ENCODE measurements at regions not wholly inside any gene's neighbourhood (a gene's known extent, or its start where the extent isn't known, plus 50 kb on each side); places are given as distances from the start of the nearest gene placed in this dataset.

GRCh38 chr10:8445353-8445752 lies 390.9 kb downstream of the GATA3 start:
- Histone ChIP-seq H2BK15ac (ENCODE audit: low read depth, low read length) (no peak overlapping the region), H3K27ac (ENCODE audit: insufficient read depth, low read length) (no peak overlapping the region), H2AFZ (replicated peaks; ENCODE audit: low read length, poor library complexity) (no peak overlapping the region), H3K4me2 (ENCODE audit: low read depth, low read length) (no peak overlapping the region), H3K9me3 (ENCODE audit: control insufficient read depth, insufficient read depth, low read length) (peaks cover 14% of the 10 kb centered on the region), H3K23ac (ENCODE audit: low read depth, low read length) (no peak overlapping the region), H2AK5ac (ENCODE audit: low read depth, low read length) (no peak overlapping the region), H3K4me3 (ENCODE audit: insufficient read depth, low read depth, low read length) (no peak overlapping the region), H3K9ac (ENCODE audit: low read depth, low read length) (no peak overlapping the region), H3K79me1 (ENCODE audit: low read depth in 1 of 2, low read length in 2 of 2) (no peaks in the 10 kb centered on the region), H4K5ac (ENCODE audit: low read depth, low read length) (no peak overlapping the region), H2BK20ac (ENCODE audit: low read depth, low read length) (no peak overlapping the region), H4K20me1 (ENCODE audit: insufficient read depth, low read length) (no peaks in the 10 kb centered on the region), H4K91ac (ENCODE audit: insufficient read depth, low read depth, low read length) (no peak overlapping the region), H4K8ac (ENCODE audit: low read depth in 2 of 2, low read length in 2 of 2) (no peak overlapping the region), H3K4me1 (ENCODE audit: control insufficient read depth, insufficient read depth, low read length) (no peaks in the 10 kb centered on the region), H2BK120ac (ENCODE audit: low read depth, low read length) (no peak overlapping the region), H3K36me3 (ENCODE audit: control insufficient read depth, insufficient read depth, low read length) (no peaks in the 10 kb centered on the region), H3K9me1 (ENCODE audit: insufficient read depth, low read length) (no peaks in the 10 kb centered on the region), H3K4ac (ENCODE audit: low read depth, low read length) (no peak overlapping the region), H2BK5ac (ENCODE audit: low read depth, low read length, poor library complexity, severe bottlenecking) (no peak overlapping the region), H3K56ac (ENCODE audit: extremely low read depth, insufficient read depth, low read length) (no peak overlapping the region), H3K27me3 (ENCODE audit: control insufficient read depth, insufficient read depth, low read length) (no peaks in the 10 kb centered on the region), H2AK9ac (replicated peaks; ENCODE audit: low read depth, low read length, poor library complexity) (no peak overlapping the region), H3K18ac (ENCODE audit: low read depth, low read length) (no peak overlapping the region), H3K14ac (replicated peaks; ENCODE audit: low read depth, low read length) (no peak overlapping the region)
- dilution Hi-C loops (cut with HindIII; ENCODE audit: low sequenced_read_pairs, unreplicated experiment) (no loop called here), in situ Hi-C loops (cut with MboI; ENCODE audit: low sequenced_read_pairs) (no loop called here), intact Hi-C loops (cut with micrococcal nuclease) (no loop called here)
- BruUV-seq (replicated peaks): no TSS peak
- TF ChIP-seq RFX5 (IDR thresholded peaks at IDR 0.05; ENCODE audit: low read depth, low read length) (no peak), NFE2L2 (IDR thresholded peaks at IDR 0.05; ENCODE audit: low read depth, low read length) (no peak), RCOR1 (IDR thresholded peaks at IDR 0.05; ENCODE audit: insufficient replicate concordance, low read length) (no peak), MAFK (IDR thresholded peaks at IDR 0.05; ENCODE audit: low read depth, low read length) (no peak), ELK1 (IDR thresholded peaks at IDR 0.05; ENCODE audit: borderline replicate concordance, low read depth, low read length) (no peak), RAD21 (IDR thresholded peaks at IDR 0.05; ENCODE audit: low read length) (no peak), FOS (IDR thresholded peaks at IDR 0.05; ENCODE audit: low read depth, low read length) (no peak), CHD1 (IDR thresholded peaks at IDR 0.05; ENCODE audit: low read depth, low read length) (no peak), USF2 (IDR thresholded peaks at IDR 0.05; ENCODE audit: low read depth, low read length) (no peak)
- TF ChIP-seq, protein P1, sequence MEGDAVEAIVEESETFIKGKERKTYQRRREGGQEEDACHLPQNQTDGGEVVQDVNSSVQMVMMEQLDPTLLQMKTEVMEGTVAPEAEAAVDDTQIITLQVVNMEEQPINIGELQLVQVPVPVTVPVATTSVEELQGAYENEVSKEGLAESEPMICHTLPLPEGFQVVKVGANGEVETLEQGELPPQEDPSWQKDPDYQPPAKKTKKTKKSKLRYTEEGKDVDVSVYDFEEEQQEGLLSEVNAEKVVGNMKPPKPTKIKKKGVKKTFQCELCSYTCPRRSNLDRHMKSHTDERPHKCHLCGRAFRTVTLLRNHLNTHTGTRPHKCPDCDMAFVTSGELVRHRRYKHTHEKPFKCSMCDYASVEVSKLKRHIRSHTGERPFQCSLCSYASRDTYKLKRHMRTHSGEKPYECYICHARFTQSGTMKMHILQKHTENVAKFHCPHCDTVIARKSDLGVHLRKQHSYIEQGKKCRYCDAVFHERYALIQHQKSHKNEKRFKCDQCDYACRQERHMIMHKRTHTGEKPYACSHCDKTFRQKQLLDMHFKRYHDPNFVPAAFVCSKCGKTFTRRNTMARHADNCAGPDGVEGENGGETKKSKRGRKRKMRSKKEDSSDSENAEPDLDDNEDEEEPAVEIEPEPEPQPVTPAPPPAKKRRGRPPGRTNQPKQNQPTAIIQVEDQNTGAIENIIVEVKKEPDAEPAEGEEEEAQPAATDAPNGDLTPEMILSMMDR (conservative IDR thresholded peaks at IDR 0.05; ENCODE audit: low read depth, low read length): no peak
- WGBS, 2 experiments (ENCODE audit: extremely low coverage in 2 of 2, insufficient read length in 1 of 2): no CpG with 5 or more reads among the region's 1 CpG
- ATAC-seq (ENCODE audit: low read depth) (no peak), DNase-seq (no peak)
- ChIA-PET CTCF (no interaction called here), POLR2A (ENCODE audit: unreplicated experiment) (no interaction called here)

Data from IMR-90 (cell line).